RWPE1 (cell line): ENCODE measurements at regions not wholly inside any gene's neighbourhood (a gene's known extent, or its start where the extent isn't known, plus 50 kb on each side); places are given as distances from the start of the nearest gene placed in this dataset.

Source experiments
- CTCF ChIA-PET: fragments of 350-600 bp; sonication (Branson Sonifier 250); formaldehyde crosslinking; extraction: SDS; loops from one replicate; lab custom pipeline; 2021; lab: Yijun Ruan, JAX
- POLR2A ChIA-PET: fragments of 400-600 bp; formaldehyde crosslinking; extraction: SDS; loops from one replicate; lab custom pipeline; 2020; ENCODE audit warnings: antibody characterized with exemption; ENCODE audit not compliant: low non-redundant PET; lab: Yijun Ruan, JAX
- DNase-seq: peaks from one replicate; pipeline ENCODE4 v3.0.0; 2012; ENCODE audit warnings: low spot score
- H3K27ac ChIP-seq: fragments of 450-650 bp; 2 replicates; pipeline ENCODE4 v1.5.1; 2017
- TF ChIP-seq, protein P1 (sequence below): fragments of 450-650 bp; conservative IDR thresholded peaks from 2 replicates; pipeline ENCODE4 v1.5.1; 2017; ENCODE audit warnings: low read depth, mild to moderate bottlenecking

DNA sequence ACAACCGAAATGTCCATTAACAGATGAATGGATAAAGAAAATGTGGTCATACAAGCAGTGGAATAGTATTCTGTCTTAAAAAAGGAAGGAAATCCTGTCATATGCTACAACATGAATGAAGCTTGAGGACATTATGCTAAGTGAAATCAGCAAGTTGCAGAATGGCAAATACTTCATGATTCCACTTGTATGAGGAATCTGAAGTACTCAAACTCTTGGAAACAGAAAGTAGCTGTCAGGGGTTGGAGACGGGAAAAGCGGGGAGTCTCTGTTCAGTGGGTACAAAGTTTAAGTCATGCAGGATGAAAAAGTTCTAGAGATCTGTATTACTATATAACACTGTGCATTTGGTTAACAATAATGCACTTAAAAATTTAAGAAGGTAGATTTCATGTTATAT, 209.0 kb upstream of the SIX2 start:
- ChIA-PET POLR2A (no interaction called here), CTCF (interaction anchor here (0.5 kb wide), 1 partner anchor 330 kb away, joined by 3 read pairs; no protein-coding TSS in a partner anchor)
- TF ChIP-seq, protein P1, sequence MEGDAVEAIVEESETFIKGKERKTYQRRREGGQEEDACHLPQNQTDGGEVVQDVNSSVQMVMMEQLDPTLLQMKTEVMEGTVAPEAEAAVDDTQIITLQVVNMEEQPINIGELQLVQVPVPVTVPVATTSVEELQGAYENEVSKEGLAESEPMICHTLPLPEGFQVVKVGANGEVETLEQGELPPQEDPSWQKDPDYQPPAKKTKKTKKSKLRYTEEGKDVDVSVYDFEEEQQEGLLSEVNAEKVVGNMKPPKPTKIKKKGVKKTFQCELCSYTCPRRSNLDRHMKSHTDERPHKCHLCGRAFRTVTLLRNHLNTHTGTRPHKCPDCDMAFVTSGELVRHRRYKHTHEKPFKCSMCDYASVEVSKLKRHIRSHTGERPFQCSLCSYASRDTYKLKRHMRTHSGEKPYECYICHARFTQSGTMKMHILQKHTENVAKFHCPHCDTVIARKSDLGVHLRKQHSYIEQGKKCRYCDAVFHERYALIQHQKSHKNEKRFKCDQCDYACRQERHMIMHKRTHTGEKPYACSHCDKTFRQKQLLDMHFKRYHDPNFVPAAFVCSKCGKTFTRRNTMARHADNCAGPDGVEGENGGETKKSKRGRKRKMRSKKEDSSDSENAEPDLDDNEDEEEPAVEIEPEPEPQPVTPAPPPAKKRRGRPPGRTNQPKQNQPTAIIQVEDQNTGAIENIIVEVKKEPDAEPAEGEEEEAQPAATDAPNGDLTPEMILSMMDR, result no peak
- DNase-seq, result no peak
- H3K27ac ChIP-seq, result no peak overlapping the region

- TF ChIP-seq, protein P1, result no peak
- CTCF ChIA-PET, result interaction anchor here (0.7 kb wide), 1 partner anchor 44 kb away, joined by 3 read pairs; no protein-coding TSS in a partner anchor
Measured at GRCh38 chr2:45216118-45216517, 206.9 kb upstream of the SIX2 start.

GRCh38 chr2:45214550-45214949, 205.3 kb upstream of the SIX2 start:
- H3K27ac ChIP-seq, result no peak overlapping the region
- no peak for DNase-seq
- TF ChIP-seq, protein P1, result no peak
- ChIA-PET POLR2A (no interaction called here), CTCF (no interaction called here)

More at GRCh38 chr2:45216118-45216517, 206.9 kb upstream of the SIX2 start:
- no peak for DNase-seq
- H3K27ac ChIP-seq, result no peak overlapping the region
- POLR2A ChIA-PET, result no interaction called here

- TF ChIP-seq, protein P1, result no peak
- DNase-seq, result no peak
- no peak overlapping the region for H3K27ac ChIP-seq
- CTCF ChIA-PET, result no interaction called here
- POLR2A ChIA-PET, result no interaction called here
Measured at GRCh38 chr2:45212953-45213635, 203.8 kb upstream of the SIX2 start.

- ChIA-PET CTCF (no interaction called here), POLR2A (no interaction called here)
- H3K27ac ChIP-seq, result no peak overlapping the region
- no peak for DNase-seq
- TF ChIP-seq, protein P1, result no peak
Measured at GRCh38 chr2:45211636-45212035, 202.4 kb upstream of the SIX2 start.

GRCh38 chr2:45210462-45211195, 201.4 kb upstream of the SIX2 start:
- ChIA-PET POLR2A (no interaction called here), CTCF (no interaction called here)
- TF ChIP-seq, protein P1, result no peak
- peak; percentile 15 for DNase-seq
- H3K27ac ChIP-seq, result no peak overlapping the region
